NCI-H1417 treated with DMSO at 0.1 percent for 48 hours (cell line): ENCODE measurements at regions not wholly inside any gene's neighbourhood (a gene's known extent, or its start where the extent isn't known, plus 50 kb on each side); places are given as distances from the start of the nearest gene placed in this dataset.

Experiments used
- DNase-seq: peaks from one replicate; lab custom pipeline; 2025; lab: John Stamatoyannopoulos, UW

DNA sequence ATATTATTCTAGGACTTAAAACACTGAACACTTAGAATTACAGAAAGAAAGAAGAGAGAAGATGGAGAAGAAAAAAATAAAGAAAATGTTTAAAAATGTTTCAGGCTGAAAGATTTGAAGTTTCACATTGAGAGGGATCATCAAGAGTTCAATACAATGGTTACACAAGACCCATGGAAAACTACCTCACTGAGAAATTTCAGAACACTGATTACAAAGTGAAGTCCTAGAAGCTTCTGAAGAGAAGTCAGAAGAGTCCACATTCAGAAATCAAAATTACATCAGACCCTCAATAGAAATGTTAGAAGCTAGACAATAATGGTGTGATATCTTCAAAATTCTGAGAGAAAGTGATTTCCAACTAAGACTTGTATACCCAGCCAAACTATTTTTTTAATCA lies 196.1 kb downstream of the MACC1 start:
- DNase-seq = no peak

DNA sequence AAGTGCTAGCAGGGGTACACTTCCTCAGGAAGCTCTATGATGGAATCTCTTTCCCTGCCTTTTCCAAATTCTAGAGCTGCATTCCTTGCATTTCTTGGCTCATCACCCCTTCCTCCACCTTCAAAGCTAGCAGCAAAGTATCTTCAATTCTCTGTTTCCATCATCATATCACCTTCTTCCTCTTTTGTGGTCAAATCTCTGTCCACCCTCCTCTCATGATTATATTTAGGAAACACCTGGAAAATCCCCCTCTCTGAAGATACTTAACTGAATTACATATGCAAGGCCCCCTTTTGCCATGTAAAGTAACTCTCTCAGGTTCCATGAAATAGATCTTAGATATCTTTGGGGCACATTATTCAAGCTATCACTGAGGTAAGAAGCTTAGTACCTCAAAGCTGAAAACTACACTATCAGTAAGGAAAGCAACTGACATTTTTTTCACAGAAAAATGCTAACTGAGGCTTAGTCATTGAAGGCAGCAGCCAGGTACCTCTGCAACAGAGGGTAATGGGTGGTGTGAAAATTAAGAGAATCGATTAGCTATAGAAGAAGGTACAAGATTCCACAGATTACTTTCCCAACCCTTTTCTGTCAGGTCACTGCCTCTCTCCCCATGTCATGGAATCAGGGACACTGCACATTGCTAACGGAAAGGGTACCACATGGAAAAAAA lies 197.3 kb downstream of the MACC1 start:
- DNase-seq = no peak

DNA sequence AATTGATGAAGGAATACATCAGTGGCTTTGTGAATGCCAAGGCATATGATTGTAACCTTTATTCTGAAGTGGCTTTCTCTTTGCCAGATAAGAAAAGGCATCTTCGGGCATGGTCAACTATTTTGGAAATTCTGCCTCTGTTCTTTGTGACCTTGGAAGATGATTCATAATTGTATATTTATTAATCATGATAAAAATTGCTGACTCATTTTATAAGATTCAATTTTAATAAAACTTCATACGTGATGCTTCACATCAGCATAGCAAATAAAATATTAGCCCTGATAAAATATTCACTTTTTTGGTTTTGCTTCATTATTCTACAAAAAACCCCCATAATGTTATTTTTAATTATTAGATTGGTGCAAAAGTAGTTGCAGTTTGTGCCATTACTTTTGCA lies 200.5 kb downstream of the MACC1 start:
- no peak for DNase-seq

DNA sequence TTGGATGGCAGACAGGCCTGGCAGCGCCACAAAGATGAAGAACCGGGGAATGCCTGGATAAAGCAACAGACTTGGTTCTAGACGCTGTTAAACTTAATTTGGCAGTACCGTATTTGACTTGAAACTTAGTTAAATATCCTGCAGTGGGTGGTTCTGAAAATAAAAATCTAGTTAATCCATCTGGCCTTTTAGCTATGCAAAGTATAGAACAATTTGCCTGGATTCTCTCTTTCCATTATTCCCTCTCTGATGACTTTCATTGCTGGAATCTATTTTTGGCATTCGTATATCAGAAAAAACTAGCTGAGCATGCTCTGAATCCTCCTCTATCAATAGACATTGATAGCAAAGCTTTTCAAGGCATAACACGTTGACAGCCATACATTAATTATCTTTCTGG lies 203.6 kb downstream of the MACC1 start:
- no peak for DNase-seq

DNA sequence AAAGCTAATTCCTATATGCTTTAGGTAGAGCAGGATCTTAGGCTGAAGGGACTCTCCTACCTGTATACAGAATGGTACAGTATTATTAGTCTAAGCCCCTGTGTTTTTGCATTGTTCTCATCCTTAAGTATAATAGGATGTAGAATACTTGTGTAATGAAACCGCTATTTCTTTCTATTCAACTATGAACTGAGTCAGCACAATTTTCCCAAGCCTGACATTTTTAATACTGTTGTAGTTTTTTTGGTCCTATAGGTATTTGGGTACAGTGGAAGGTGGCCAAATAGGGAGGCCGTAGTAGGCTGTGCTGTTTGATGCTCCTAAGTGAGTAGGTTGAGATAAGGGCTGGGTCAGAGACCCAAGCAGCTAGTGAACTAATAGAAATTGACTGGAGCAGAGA lies 205.1 kb downstream of the MACC1 start:
- no peak for DNase-seq

DNA sequence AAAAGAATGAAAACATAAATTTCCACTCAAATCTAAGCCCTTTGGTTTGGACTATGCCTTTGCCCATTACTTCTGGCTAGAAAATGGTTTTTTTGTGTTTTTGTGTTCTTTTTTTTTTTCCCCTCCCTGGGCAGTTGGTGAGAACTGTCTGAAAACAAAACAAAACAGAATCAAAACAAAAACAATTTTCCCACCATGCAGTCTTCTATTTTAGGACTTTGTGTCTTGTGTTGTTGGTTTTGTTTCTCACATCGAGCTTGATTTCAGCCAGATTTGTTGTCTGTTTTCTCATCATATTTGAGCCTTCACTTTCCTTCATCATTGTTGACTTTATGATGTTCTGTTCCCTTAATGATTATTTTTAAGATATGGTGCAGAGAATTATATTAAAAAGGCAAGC lies 206.3 kb downstream of the MACC1 start:
- DNase-seq = no peak

DNA sequence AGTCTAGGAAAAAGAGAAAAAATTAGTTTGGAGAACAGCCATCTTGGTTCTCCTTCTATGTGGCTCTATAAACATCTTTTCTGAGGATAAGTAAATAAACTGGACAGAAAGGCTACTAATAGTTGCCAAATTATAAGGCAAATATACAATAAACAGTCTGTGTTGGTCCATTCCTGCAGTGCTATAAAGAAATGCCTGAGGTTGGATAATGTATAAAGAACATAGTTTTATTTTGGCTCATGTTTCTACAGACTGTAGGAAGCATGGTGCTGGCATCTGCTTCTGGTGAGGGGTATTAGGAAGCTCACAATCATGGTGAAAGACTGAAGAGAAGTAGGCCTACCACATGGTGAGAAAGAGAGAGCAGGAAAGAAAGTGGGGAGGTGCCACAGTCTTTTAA lies 209.7 kb downstream of the MACC1 start:
- DNase-seq = no peak

DNA sequence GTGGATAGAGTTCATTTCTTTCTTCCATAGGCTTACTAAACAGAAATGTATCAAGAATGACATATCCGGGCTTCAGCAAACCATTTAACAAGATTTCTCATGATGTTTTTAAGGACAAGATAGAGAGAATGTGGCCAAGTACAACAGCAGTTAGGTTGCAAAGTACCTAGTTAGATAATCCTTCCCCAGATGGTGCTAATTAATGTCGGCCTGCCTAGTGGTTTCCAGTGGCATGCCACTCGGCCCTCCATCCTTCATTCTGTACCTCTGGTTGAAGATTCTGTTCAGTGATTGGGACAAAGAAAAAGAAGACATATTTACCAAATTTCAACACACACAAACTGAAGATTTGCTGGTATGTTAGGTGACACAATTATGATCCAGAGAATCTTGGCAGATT lies 212.1 kb downstream of the MACC1 start:
- DNase-seq = no peak

DNA sequence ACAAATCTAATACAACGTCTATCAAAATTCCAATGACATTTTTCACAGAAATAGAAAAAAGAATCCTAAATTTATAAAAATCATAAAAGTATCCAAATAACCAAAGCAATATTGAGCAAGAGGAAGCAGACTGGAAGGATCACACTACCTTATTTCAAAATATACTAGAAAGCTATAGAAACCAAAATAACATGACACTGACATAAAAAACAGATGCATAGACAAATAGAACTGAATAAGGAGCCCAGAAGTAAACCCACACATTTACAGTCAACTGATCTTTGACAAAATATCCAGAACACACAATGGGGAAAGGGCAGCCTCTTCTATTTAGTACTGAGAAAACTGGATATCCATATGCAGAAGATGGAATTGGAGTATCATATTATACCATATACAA lies 217.5 kb downstream of the MACC1 start:
- no peak for DNase-seq

DNA sequence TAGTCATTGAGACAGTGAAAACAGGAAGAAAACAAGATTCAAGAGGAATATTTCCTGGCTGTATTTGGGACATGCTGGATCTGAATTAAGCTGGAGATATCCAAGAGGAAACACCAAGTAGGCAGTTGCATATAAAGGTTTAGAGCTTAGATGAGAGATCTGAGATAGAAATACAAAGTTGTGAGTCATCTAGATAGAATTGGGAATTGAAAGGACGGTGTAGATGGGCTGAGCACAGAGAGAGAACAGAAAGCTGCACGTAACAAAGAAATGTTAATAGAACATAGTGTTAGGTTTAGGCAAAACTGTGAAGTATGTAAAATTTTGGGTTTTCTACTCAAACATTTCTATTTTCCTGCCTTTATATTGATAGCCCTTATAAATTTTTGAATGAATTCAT lies 218.5 kb upstream of the TMEM196 start:
- no peak for DNase-seq

DNA sequence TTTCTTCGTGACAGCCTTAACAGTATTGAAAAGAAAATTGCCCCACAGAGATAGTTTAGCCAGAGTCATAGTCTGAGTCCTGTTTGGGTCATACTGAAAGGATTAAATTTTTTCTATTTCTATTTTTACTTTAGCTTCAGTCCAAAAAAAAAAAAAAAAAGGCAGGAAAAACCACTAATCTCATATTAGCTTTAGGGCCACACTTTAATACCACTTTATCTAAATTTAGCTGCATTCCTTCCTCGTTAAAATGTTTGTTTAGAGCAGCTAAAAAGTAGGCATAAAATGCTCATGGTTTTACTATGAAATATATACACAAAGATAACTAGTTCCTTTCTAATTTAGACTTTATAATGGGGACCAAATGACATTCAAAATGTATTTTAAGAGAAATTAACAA lies 216.5 kb upstream of the TMEM196 start:
- no peak for DNase-seq

DNA sequence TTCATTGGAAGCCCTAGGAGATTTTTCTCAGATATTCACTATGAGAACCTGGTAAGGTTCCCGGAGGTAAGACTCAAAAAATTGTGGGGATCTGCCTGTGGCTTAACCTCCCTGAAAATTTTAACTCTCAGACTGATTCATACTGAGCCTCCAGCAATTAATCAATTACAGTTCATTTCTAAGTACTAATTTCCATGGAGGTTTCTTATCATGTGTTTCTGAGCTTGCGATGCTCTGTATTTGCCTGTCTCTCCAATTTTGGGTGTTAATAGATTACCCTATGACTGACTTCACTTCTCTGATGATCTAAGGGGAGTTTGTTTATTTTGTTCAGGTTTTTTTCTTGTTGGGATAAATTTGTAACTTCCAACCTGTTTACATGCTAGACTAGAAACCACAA lies 215.4 kb upstream of the TMEM196 start:
- DNase-seq = no peak

DNA sequence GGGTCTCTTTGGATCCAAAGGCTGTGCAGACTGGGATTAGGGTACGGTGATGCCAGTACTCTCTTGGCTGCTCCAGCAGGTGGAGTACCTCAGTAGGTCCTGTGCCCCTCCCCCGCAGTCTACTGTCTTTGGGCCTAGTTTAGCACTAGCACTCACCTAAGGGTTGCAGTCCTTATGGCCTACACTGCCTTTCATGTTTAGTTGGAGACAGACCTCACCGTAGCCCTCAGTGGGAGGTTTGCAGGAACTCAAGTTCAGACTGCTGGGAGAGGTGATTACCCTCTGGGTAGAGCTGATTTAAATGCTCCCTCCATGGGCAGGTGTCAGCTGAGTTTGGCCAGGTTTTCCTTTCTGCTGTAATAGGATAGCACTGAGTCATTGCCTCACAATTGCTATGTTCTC lies 210.8 kb upstream of the TMEM196 start:
- DNase-seq = no peak

DNA sequence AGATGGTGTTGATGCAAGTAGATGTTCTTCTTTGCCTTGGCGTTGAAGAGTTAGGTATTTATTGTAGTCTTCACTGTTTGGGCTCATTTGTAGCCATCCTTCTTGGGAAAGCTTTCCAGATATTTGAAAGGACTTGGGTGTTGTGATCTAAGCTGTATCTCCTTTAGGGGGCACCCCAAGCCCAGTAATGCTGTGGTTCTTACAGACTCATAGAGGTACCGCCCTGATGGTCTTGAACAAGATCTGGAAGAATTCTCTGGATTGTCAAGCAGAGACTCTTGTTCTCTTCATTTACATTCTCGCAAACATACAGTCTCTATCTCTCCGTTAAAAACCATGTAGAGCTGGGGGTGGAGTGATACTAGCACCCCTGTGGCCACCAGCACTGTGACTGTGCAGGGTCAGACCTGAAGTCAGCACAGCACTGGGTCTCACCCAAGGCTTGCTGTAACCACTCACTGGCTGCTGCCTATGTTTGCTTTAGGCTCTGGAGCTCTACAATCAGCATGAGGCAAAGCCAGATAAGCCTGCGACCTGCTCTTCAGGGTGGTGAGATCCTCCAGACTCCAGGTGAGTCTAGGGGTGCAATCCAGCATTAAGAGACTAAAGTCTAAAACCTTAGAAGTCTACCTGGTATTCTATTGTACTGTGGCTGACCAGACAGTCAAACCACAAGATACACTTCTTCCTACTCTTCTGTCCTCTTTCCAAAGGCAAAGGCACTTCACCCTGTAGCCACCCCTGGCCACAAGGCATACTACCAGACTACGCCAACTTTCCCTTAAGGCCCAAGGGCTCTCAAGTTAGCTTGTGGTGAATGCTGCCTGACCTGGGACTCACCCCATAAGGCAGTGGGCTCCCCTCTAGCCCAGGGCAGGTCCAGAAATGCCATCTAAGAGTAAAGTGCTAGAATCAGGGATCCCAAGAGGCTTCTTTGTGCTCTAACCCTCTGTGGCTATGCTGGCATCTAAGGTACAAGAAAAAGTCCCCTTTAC lies 209.7 kb upstream of the TMEM196 start:
- DNase-seq = no peak

DNA sequence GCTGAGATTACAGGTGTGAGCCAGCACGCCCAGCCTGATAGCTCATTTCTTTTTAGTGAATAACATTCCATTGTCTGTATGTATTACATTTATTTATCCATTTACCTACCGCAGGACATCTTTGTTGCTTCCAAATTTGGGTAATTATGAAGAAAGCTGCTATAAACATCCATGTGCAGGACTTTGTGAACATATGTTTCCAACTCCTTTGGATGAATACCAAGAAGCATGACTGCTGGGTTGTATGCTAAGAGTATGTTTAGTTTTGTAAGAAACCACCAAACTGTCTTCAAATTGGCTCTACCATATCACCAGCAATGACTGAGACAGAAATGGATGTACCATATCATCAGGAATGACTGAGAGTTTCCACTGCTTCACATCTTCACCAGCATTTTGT lies 200.2 kb upstream of the TMEM196 start:
- no peak for DNase-seq

DNA sequence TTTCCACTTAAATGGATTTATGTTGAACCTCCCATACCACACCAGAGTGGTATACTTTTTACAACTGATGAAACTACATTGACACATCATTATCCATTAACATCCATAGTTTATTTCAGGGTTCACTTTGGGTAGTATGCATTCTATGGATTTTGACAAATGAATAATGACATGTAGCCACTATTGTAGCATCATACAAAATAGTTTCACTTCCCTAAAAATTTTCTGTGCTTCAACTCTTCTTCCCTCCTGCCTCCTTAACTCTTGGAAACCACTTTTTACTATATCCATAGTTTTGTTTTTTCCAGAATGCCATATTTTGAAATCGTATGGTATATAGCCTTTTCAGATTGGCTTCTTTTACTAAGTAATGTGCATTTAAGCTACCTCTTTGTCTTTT lies 199.5 kb upstream of the TMEM196 start:
- DNase-seq = no peak

DNA sequence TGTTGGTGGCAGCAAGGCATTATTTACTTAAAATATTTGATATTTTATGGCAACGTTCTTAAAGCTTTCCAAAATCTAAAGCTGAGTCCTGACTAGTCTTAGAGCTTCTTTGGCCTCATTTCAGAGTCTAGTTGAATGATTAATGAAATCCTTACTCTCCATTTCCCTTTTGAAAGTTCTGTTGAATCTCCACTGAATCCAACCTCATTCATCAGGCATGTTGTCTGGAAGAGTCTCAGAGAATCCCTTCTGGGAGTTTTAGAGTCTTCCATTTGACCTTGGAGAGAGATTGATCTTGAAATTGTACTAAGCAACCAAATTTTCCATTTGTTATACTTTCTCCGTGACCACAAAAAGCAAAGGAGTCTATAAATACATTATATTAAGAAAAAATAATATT lies 198.5 kb upstream of the TMEM196 start:
- no peak for DNase-seq

DNA sequence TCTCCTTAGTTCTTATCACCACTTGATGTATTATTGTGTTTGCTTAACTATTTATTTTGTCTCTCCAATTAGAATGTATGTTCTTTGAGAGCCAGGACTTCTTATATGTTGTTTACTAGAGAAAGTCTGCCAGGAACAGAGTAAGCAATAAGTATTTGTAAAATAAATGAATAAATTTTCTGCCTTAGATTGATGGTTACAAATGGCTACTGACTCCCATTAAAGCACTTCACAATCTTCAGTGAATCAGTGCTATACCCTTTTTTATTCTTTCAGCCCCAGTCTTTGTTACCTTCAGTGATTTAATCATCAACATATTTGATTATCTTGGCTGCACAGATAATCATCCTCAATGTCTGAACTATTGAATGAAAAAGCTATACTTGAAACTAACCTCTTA lies 197.1 kb upstream of the TMEM196 start:
- no peak for DNase-seq

DNA sequence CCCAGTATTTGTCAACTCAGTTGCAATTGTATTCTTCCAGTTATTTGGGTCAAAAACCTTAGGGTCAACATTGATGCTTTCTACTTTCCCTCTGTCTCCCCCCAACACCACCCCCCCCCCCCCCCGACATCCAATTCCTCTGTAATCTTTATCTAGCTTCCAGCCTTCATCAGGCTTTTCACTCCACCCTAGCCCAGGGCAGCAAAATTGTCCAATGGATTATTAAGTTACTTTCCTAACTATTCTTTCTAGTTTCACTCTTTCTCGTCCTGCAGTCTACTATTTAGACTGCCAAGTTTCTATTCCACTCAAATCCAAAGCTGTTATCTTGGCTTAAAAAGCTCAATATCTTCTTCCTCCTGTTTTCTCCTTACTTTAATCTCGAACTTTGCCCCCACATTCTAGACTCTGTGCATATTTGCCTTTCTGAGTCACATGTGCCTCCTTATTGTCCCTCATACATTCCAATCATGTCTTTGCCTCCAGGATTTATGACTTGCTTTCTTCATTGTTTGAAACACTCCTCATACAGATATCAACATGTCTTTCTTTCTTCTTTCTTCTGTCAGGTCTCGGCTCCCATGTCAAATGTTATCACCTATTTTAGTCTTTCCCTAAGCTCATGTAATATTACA lies 196.6 kb upstream of the TMEM196 start:
- no peak for DNase-seq

DNA sequence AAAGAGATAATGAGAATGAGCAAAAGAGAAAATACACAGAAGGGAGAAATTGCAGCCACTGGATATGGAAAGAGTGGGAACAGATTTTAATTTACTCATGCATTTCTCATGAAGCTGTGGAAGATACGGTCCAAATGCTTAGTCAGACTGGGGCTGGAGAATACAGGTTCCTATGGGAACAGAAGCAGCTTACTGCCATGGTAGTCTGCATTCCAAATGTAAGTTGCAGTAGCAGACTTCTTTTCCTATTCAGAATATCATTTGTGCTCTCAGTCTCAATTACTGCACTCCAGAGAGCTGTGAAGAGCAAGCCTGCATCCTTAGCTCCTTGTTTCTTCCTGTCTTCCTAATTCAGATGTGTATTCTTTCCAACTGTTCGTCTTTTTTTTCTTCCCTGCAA lies 190.8 kb upstream of the TMEM196 start:
- DNase-seq = no peak

DNA sequence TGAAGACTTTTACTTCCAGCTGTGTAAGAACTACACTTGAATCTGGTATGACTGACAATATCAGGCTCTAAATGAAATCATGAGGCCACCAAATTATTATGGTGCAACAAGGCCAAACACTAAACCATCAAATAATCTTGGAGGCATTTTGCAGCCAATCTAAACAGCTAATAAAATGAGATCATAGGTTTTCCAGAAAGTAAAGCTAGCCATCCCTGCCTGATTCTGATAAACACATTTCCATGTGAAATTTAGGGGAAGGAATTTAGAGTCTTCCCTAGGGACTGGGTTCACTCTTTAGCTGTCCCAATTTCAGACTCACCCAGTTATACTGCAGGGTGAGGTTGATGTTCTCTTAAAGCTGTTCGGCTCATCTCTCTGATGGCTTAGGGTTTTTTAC lies 190.3 kb upstream of the TMEM196 start:
- DNase-seq = no peak

DNA sequence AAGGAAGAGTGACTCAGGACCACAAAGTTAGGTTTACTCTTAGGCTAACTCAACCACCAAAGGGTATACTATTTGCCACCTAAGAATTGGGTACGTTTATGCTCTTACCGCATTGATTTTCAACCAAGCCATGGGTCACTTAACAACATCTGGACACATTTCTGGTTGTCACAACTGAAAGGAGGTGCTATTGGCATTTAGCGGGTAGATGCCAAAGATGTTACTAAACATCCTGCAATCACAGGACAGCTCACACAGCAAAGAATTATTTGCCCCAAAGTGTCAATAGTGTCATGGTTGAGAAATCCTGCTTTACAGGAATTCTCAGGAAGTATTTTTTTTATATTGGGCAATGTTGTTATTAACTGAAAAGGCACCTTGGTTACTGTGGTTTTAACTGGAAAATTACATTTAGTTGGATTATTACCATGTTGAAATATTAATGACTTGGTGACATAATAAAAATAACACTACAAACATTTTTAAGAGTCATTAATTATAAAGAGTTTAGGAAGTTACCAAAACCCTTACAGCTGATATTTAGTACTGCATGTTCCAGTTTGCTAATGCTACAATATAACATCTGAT lies 185.0 kb upstream of the TMEM196 start:
- DNase-seq = no peak

DNA sequence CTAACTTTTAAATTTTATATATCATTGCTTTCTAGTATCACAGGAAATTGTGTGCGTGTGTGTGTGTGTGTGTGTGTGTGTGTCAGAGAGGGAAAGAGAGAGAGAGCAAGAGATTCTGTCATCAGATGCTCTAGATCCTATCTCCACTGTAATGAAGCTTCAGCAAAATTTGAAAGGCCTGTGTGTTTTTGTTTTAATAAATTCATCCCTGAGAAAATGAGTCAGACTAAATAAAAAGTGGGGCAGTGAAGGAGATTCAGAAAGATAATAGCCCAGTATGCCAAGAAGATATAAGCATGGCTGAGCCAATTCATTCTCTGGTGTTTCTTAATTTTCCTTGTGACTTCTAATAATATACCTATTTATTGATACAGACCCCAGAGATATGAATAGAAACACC lies 184.2 kb upstream of the TMEM196 start:
- no peak for DNase-seq
